ENCODE measurements at regions not wholly inside any gene's neighbourhood (a gene's known extent, or its start where the extent isn't known, plus 50 kb on each side); places are given as distances from the start of the nearest gene placed in this dataset.

DNA sequence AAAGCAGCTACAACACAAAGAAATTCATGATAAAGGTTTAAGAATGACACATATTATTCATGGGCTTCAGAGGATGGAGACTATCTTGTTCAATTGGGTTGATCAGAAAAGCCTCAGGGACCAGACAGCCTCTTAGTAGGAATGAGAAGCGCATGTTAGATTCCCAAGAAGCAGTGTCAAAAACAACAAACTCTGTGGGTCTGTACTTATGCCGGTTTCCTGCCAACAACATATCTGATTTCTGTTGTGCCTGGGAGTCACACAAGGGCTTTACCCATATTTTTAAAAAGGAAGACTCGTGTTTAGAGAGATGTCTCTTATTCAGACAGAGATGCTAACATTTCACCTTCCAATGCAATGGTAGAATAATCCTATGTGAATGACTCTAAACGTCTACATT lies 2180.6 kb upstream of the CELF4 start:
- Histone ChIP-seq H3K27ac (ENCODE audit: low read depth, low read length) (no peak overlapping the region), H3K9ac (ENCODE audit: extremely low read depth, low read length, poor library complexity, severe bottlenecking) (no peak overlapping the region), H3K9me3 (ENCODE audit: control insufficient read depth, low read length) (peaks cover 27% of the 10 kb centered on the region), H3K4me1 (ENCODE audit: control insufficient read depth, insufficient read depth, low read length) (no peaks in the 10 kb centered on the region), H3K4me3 (ENCODE audit: low read length) (no peak overlapping the region), H3K27me3 (ENCODE audit: control insufficient read depth, insufficient read depth, low read length, poor library complexity, severe bottlenecking) (no peaks in the 10 kb centered on the region), H3K36me3 (ENCODE audit: control insufficient read depth, insufficient read depth, low read length) (peaks cover 11% of the 10 kb centered on the region)
- WGBS, 2 experiments (ENCODE audit: insufficient coverage in 1 of 2, insufficient read length in 1 of 2) = 87 to 92% methylated on average over 4 of the region's 4 CpGs
- DNase-seq = no peak
- TF ChIP-seq, protein P1, sequence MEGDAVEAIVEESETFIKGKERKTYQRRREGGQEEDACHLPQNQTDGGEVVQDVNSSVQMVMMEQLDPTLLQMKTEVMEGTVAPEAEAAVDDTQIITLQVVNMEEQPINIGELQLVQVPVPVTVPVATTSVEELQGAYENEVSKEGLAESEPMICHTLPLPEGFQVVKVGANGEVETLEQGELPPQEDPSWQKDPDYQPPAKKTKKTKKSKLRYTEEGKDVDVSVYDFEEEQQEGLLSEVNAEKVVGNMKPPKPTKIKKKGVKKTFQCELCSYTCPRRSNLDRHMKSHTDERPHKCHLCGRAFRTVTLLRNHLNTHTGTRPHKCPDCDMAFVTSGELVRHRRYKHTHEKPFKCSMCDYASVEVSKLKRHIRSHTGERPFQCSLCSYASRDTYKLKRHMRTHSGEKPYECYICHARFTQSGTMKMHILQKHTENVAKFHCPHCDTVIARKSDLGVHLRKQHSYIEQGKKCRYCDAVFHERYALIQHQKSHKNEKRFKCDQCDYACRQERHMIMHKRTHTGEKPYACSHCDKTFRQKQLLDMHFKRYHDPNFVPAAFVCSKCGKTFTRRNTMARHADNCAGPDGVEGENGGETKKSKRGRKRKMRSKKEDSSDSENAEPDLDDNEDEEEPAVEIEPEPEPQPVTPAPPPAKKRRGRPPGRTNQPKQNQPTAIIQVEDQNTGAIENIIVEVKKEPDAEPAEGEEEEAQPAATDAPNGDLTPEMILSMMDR (conservative IDR thresholded peaks at IDR 0.05) = no peak
- Mint-ChIP-seq H3K4me3 (no peak overlapping the region), H3K4me1 (no peaks in the 10 kb centered on the region), H3K36me3 (ENCODE audit: low read depth) (peaks cover 16% of the 10 kb centered on the region), H3K27ac (no peak overlapping the region), H3K27me3 (ENCODE audit: insufficient read depth) (no peaks in the 10 kb centered on the region), H3K9me3 (peaks cover 17% of the 10 kb centered on the region)

DNA sequence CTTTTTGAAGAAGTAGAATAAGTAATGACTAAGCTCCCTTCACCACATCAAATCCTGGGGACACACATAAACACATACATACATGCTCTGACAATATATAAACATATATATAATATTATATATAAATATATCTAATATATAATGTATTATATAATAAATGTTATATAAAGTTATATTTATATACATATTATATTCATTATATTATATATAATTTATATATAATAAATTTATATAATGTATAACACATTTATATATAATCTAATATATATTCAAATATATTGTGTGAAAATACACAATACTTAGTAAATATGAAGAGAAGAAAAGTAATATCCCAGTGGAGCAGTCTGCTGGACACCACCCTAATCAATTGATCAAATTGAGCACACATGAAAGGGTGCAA lies 2177.9 kb upstream of the CELF4 start:
- H3K4me1 Mint-ChIP-seq = no peaks in the 10 kb centered on the region

DNA sequence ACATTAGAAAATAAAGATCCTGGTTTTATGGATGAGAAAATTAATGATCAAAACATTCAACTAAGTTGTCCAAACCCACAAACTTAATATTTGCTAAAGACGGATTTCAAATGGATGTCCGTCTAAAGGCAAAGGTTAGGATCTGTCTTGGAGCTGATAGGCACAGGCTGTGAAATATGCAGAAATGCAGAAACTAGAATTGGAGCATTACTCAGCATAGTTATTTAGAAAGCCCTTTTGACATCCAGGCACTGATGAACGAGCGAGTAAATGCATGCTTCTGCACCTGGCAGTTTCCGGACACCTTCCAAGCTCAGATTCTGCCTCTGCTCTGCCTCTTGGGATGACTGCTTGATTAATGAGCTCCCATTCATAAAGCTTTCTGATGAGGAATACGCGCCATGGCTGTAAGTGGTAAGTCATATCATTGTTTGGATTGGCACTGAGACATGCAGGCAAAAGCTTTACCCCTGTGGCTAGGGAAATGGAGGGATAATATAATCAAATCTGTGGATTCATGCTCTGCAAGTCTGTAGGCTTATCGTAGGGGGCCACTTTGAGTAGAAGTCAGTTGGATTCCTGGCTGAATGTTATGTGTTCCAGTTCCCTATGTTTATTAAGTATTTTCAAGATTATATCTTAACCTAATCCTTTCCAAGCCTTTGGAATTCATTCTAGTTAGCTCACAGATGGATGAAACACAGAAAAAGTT lies 2176.3 kb upstream of the CELF4 start:
- Histone ChIP-seq H3K4me1 (ENCODE audit: control insufficient read depth, insufficient read depth, low read length) (no peaks in the 10 kb centered on the region), H3K36me3 (ENCODE audit: control insufficient read depth, insufficient read depth, low read length) (no peaks in the 10 kb centered on the region), H3K27ac (ENCODE audit: low read depth, low read length) (peak overlapping the region; percentile 58), H3K4me3 (ENCODE audit: low read length) (no peak overlapping the region), H3K27me3 (ENCODE audit: control insufficient read depth, insufficient read depth, low read length, poor library complexity, severe bottlenecking) (no peaks in the 10 kb centered on the region), H3K9me3 (ENCODE audit: control insufficient read depth, low read length) (no peaks in the 10 kb centered on the region), H3K9ac (ENCODE audit: extremely low read depth, low read length, poor library complexity, severe bottlenecking) (no peak overlapping the region)
- Mint-ChIP-seq H3K27me3 (ENCODE audit: insufficient read depth) (no peaks in the 10 kb centered on the region), H3K4me3 (no peak overlapping the region), H3K9me3 (no peaks in the 10 kb centered on the region), H3K27ac (no peak overlapping the region), H3K4me1 (no peaks in the 10 kb centered on the region), H3K36me3 (ENCODE audit: low read depth) (no peaks in the 10 kb centered on the region)
- no peak for DNase-seq
- TF ChIP-seq, protein P1 (conservative IDR thresholded peaks at IDR 0.05) = no peak
- WGBS, 2 experiments (ENCODE audit: insufficient coverage in 1 of 2, insufficient read length in 1 of 2) = 85 to 94% methylated on average over 7 to 8 of the region's 8 CpGs

More for the DNA sequence above, 2177.9 kb upstream of the CELF4 start:
- peaks cover 2% of the 10 kb centered on the region for H3K9me3 Mint-ChIP-seq
- no peak overlapping the region for H3K4me3 ChIP-seq (ENCODE audit: low read length)
- H3K36me3 ChIP-seq (ENCODE audit: control insufficient read depth, insufficient read depth, low read length) = no peaks in the 10 kb centered on the region
- H3K9me3 ChIP-seq (ENCODE audit: control insufficient read depth, low read length) = peaks cover 6% of the 10 kb centered on the region
- peaks cover 6% of the 10 kb centered on the region for H3K36me3 Mint-ChIP-seq (ENCODE audit: low read depth)
- no peaks in the 10 kb centered on the region for H3K27me3 Mint-ChIP-seq (ENCODE audit: insufficient read depth)
- no peak overlapping the region for H3K9ac ChIP-seq (ENCODE audit: extremely low read depth, low read length, poor library complexity, severe bottlenecking)
- no peak overlapping the region for H3K27ac ChIP-seq (ENCODE audit: low read depth, low read length)
- no peak overlapping the region for H3K4me3 Mint-ChIP-seq
- no peaks in the 10 kb centered on the region for H3K4me1 ChIP-seq (ENCODE audit: control insufficient read depth, insufficient read depth, low read length)
- H3K27me3 ChIP-seq (ENCODE audit: control insufficient read depth, insufficient read depth, low read length, poor library complexity, severe bottlenecking) = no peaks in the 10 kb centered on the region
- no peak for DNase-seq
- no peak overlapping the region for H3K27ac Mint-ChIP-seq
- TF ChIP-seq, protein P1 (conservative IDR thresholded peaks at IDR 0.05) = no peak

Data from endodermal cell (in vitro differentiated cells).